Glutamatergic neuron (in vitro differentiated cells): ENCODE measurements at regions not wholly inside any gene's neighbourhood (a gene's known extent, or its start where the extent isn't known, plus 50 kb on each side); places are given as distances from the start of the nearest gene placed in this dataset.

Experiments used
- DNase-seq: peaks from one replicate; pipeline ENCODE4 v3.0.0; 2022
- H3K27ac Mint-ChIP-seq: one replicate; pipeline ENCODE4 v1.8.0; 2020; ENCODE audit warnings: mild to moderate bottlenecking, mixed read lengths, inconsistent platforms; ENCODE audit not compliant: unreplicated experiment
- H3K27me3 Mint-ChIP-seq: one replicate; pipeline ENCODE4 v1.8.0; 2020; ENCODE audit warnings: mild to moderate bottlenecking, moderate library complexity, mixed read lengths, inconsistent platforms; ENCODE audit not compliant: unreplicated experiment
- H3K36me3 Mint-ChIP-seq: one replicate; pipeline ENCODE4 v1.8.0; 2020; ENCODE audit warnings: mild to moderate bottlenecking, mixed read lengths, inconsistent platforms; ENCODE audit not compliant: unreplicated experiment
- H3K4me1 Mint-ChIP-seq: one replicate; pipeline ENCODE4 v1.8.0; 2020; ENCODE audit warnings: mild to moderate bottlenecking, low read depth, mixed read lengths, inconsistent platforms; ENCODE audit not compliant: unreplicated experiment
- H3K4me3 Mint-ChIP-seq: one replicate; pipeline ENCODE4 v1.8.0; 2020; ENCODE audit warnings: mild to moderate bottlenecking, mixed read lengths, inconsistent platforms; ENCODE audit not compliant: unreplicated experiment
- H3K9me3 Mint-ChIP-seq: one replicate; pipeline ENCODE4 v1.8.0; 2020; ENCODE audit warnings: mild to moderate bottlenecking, moderate library complexity, mixed read lengths, inconsistent platforms; ENCODE audit not compliant: unreplicated experiment
- CTCF ChIP-seq: fragments of 200-600 bp; sonication (generic); IDR thresholded peaks from one replicate; pipeline ENCODE4 v1.5.0; 2021; ENCODE audit not compliant: partially characterized antibody, unreplicated experiment

GRCh38 chr16:73230651-73231050 is 182.7 kb upstream of the ZFHX3 start:
- peaks cover 30% of the 10 kb centered on the region for H3K4me1 Mint-ChIP-seq
- no peaks in the 10 kb centered on the region for H3K36me3 Mint-ChIP-seq
- H3K27me3 Mint-ChIP-seq = peaks cover 2% of the 10 kb centered on the region
- no peak overlapping the region for H3K4me3 Mint-ChIP-seq
- TF ChIP-seq CTCF = no peak
- no peak for DNase-seq
- peaks cover 4% of the 10 kb centered on the region for H3K9me3 Mint-ChIP-seq
- H3K27ac Mint-ChIP-seq = no peak overlapping the region

- DNase-seq = no peak
- no peaks in the 10 kb centered on the region for H3K36me3 Mint-ChIP-seq
- H3K9me3 Mint-ChIP-seq = peaks cover 3% of the 10 kb centered on the region
- peaks cover 2% of the 10 kb centered on the region for H3K27me3 Mint-ChIP-seq
- H3K4me1 Mint-ChIP-seq = peaks cover 24% of the 10 kb centered on the region
- H3K4me3 Mint-ChIP-seq = no peak overlapping the region
- TF ChIP-seq CTCF = no peak
- no peak overlapping the region for H3K27ac Mint-ChIP-seq
Measured at GRCh38 chr16:73228649-73229048, 180.7 kb upstream of the ZFHX3 start.

GRCh38 chr16:73226675-73227074 is 178.7 kb upstream of the ZFHX3 start:
- Mint-ChIP-seq H3K27me3 (no peaks in the 10 kb centered on the region), H3K9me3 (no peaks in the 10 kb centered on the region), H3K27ac (no peak overlapping the region), H3K4me3 (no peak overlapping the region), H3K36me3 (no peaks in the 10 kb centered on the region), H3K4me1 (peaks cover 9% of the 10 kb centered on the region)
- DNase-seq = no peak
- TF ChIP-seq CTCF = no peak

GRCh38 chr16:73225983-73226382 is 178.1 kb upstream of the ZFHX3 start:
- no peak overlapping the region for H3K4me3 Mint-ChIP-seq
- H3K4me1 Mint-ChIP-seq = peaks cover 4% of the 10 kb centered on the region
- H3K9me3 Mint-ChIP-seq = no peaks in the 10 kb centered on the region
- H3K27ac Mint-ChIP-seq = no peak overlapping the region
- TF ChIP-seq CTCF = no peak
- H3K36me3 Mint-ChIP-seq = no peaks in the 10 kb centered on the region
- DNase-seq = no peak
- no peaks in the 10 kb centered on the region for H3K27me3 Mint-ChIP-seq

- no peak for TF ChIP-seq CTCF
- Mint-ChIP-seq H3K36me3 (peaks cover 7% of the 10 kb centered on the region), H3K27ac (no peak overlapping the region), H3K27me3 (no peaks in the 10 kb centered on the region), H3K4me1 (no peaks in the 10 kb centered on the region), H3K4me3 (no peak overlapping the region), H3K9me3 (no peaks in the 10 kb centered on the region)
- no peak for DNase-seq
Measured at GRCh38 chr16:73220836-73221235, 172.9 kb upstream of the ZFHX3 start.
